Activated T-helper 2 cell treated with anti-CD3 and anti-CD28 coated beads, Interferon-gamma antibody, Interleukin-2, Interleukin-4, amounts not matched to agents 10 μg/mL and 5 μg/mL and 100 μg/mL, durations not matched to agents 14 hours and 24 hours and 36 hours (primary cell): ENCODE measurements at regions not wholly inside any gene's neighbourhood (a gene's known extent, or its start where the extent isn't known, plus 50 kb on each side); places are given as distances from the start of the nearest gene placed in this dataset.

Experiments used
- DNase-seq: peaks from one replicate; pipeline ENCODE4 v3.0.0; 2021; ENCODE audit warnings: low spot score
- H3K27ac Mint-ChIP-seq: one replicate; pipeline ENCODE4 v1.8.0; 2021; ENCODE audit warnings: mixed read lengths
- H3K27me3 Mint-ChIP-seq: one replicate; pipeline ENCODE4 v1.8.0; 2021; ENCODE audit warnings: low read depth, mixed read lengths
- H3K36me3 Mint-ChIP-seq: one replicate; pipeline ENCODE4 v1.8.0; 2021; ENCODE audit warnings: low read depth, mixed read lengths
- H3K4me1 Mint-ChIP-seq: one replicate; pipeline ENCODE4 v1.8.0; 2021; ENCODE audit warnings: low read depth, mixed read lengths
- H3K4me3 Mint-ChIP-seq: one replicate; pipeline ENCODE4 v1.8.0; 2021; ENCODE audit warnings: low read depth, mild to moderate bottlenecking, moderate library complexity, mixed read lengths
- H3K9me3 Mint-ChIP-seq: one replicate; pipeline ENCODE4 v1.8.0; 2021; ENCODE audit warnings: mixed read lengths
- intact Hi-C: fragments of 100-400 bp; cut with micrococcal nuclease; formaldehyde crosslinking; loops from one replicate; pipeline ENCODE4 v1.15.1; 2023

GRCh38 chr12:18008642-18009041 lies 81.4 kb downstream of the RERGL start:
- no peak overlapping the region for H3K4me3 Mint-ChIP-seq
- H3K36me3 Mint-ChIP-seq = no peaks in the 10 kb centered on the region
- no peaks in the 10 kb centered on the region for H3K4me1 Mint-ChIP-seq
- DNase-seq = no peak
- intact Hi-C loops = no loop called here
- no peak overlapping the region for H3K27ac Mint-ChIP-seq
- peaks cover 38% of the 10 kb centered on the region for H3K9me3 Mint-ChIP-seq
- no peaks in the 10 kb centered on the region for H3K27me3 Mint-ChIP-seq

- intact Hi-C loops = no loop called here
- no peak overlapping the region for H3K4me3 Mint-ChIP-seq
- no peaks in the 10 kb centered on the region for H3K36me3 Mint-ChIP-seq
- no peak overlapping the region for H3K27ac Mint-ChIP-seq
- no peaks in the 10 kb centered on the region for H3K27me3 Mint-ChIP-seq
- H3K4me1 Mint-ChIP-seq = no peaks in the 10 kb centered on the region
- DNase-seq = no peak
- H3K9me3 Mint-ChIP-seq = peaks cover 64% of the 10 kb centered on the region
Measured at GRCh38 chr12:17999174-17999801, 90.7 kb downstream of the RERGL start.

- Mint-ChIP-seq H3K9me3 (peaks cover 10% of the 10 kb centered on the region), H3K27me3 (no peaks in the 10 kb centered on the region), H3K4me1 (no peaks in the 10 kb centered on the region), H3K4me3 (no peak overlapping the region), H3K36me3 (no peaks in the 10 kb centered on the region), H3K27ac (no peak overlapping the region)
- intact Hi-C loops = no loop called here
- no peak for DNase-seq
Measured at GRCh38 chr12:17992002-17992656, 97.9 kb downstream of the RERGL start.

- H3K27me3 Mint-ChIP-seq = no peaks in the 10 kb centered on the region
- no peak overlapping the region for H3K4me3 Mint-ChIP-seq
- no peaks in the 10 kb centered on the region for H3K4me1 Mint-ChIP-seq
- no peaks in the 10 kb centered on the region for H3K36me3 Mint-ChIP-seq
- no peak for DNase-seq
- no peak overlapping the region for H3K27ac Mint-ChIP-seq
- peaks cover 27% of the 10 kb centered on the region for H3K9me3 Mint-ChIP-seq
- intact Hi-C loops = no loop called here
Measured at GRCh38 chr12:17982556-17982955, 107.4 kb downstream of the RERGL start.

GRCh38 chr12:17976202-17976601 lies 113.8 kb downstream of the RERGL start:
- H3K9me3 Mint-ChIP-seq = peaks cover 26% of the 10 kb centered on the region
- no peak overlapping the region for H3K4me3 Mint-ChIP-seq
- no peak overlapping the region for H3K27ac Mint-ChIP-seq
- intact Hi-C loops = no loop called here
- no peaks in the 10 kb centered on the region for H3K36me3 Mint-ChIP-seq
- no peak for DNase-seq
- no peaks in the 10 kb centered on the region for H3K27me3 Mint-ChIP-seq
- no peaks in the 10 kb centered on the region for H3K4me1 Mint-ChIP-seq

GRCh38 chr12:17975763-17976162 lies 114.2 kb downstream of the RERGL start:
- Mint-ChIP-seq H3K27ac (no peak overlapping the region), H3K4me3 (no peak overlapping the region)

GRCh38 chr12:17975239-17975638 lies 114.8 kb downstream of the RERGL start:
- no peak overlapping the region for H3K27ac Mint-ChIP-seq
- H3K36me3 Mint-ChIP-seq = no peaks in the 10 kb centered on the region
- no peak for DNase-seq
- H3K4me3 Mint-ChIP-seq = no peak overlapping the region
- intact Hi-C loops = no loop called here
- no peaks in the 10 kb centered on the region for H3K4me1 Mint-ChIP-seq
- peaks cover 25% of the 10 kb centered on the region for H3K9me3 Mint-ChIP-seq
- no peaks in the 10 kb centered on the region for H3K27me3 Mint-ChIP-seq

More at GRCh38 chr12:17975763-17976162, 114.2 kb downstream of the RERGL start:
- Mint-ChIP-seq H3K9me3 (peaks cover 23% of the 10 kb centered on the region), H3K36me3 (no peaks in the 10 kb centered on the region), H3K27me3 (no peaks in the 10 kb centered on the region), H3K4me1 (no peaks in the 10 kb centered on the region)
- no peak for DNase-seq
- intact Hi-C loops = no loop called here

GRCh38 chr12:17971850-17972249 lies 118.1 kb downstream of the RERGL start:
- Mint-ChIP-seq H3K27ac (no peak overlapping the region), H3K4me1 (no peaks in the 10 kb centered on the region)
- intact Hi-C loops = no loop called here

GRCh38 chr12:17954788-17955187 lies 135.2 kb downstream of the RERGL start:
- no peak overlapping the region for H3K27ac Mint-ChIP-seq
- no peaks in the 10 kb centered on the region for H3K27me3 Mint-ChIP-seq
- H3K4me1 Mint-ChIP-seq = no peaks in the 10 kb centered on the region
- H3K4me3 Mint-ChIP-seq = no peak overlapping the region
- H3K36me3 Mint-ChIP-seq = no peaks in the 10 kb centered on the region
- no peak for DNase-seq
- H3K9me3 Mint-ChIP-seq = peaks cover 25% of the 10 kb centered on the region
- intact Hi-C loops = no loop called here

More at GRCh38 chr12:17971850-17972249, 118.1 kb downstream of the RERGL start:
- Mint-ChIP-seq H3K9me3 (peaks cover 32% of the 10 kb centered on the region), H3K36me3 (no peaks in the 10 kb centered on the region), H3K27me3 (no peaks in the 10 kb centered on the region), H3K4me3 (no peak overlapping the region)
- DNase-seq = no peak

GRCh38 chr12:17950898-17951297 lies 139.1 kb downstream of the RERGL start:
- Mint-ChIP-seq H3K27me3 (no peaks in the 10 kb centered on the region), H3K36me3 (no peaks in the 10 kb centered on the region), H3K4me3 (no peak overlapping the region), H3K4me1 (no peaks in the 10 kb centered on the region), H3K9me3 (peaks cover 33% of the 10 kb centered on the region), H3K27ac (no peak overlapping the region)
- intact Hi-C loops = no loop called here
- DNase-seq = no peak

- intact Hi-C loops = no loop called here
- DNase-seq = no peak
- H3K36me3 Mint-ChIP-seq = no peaks in the 10 kb centered on the region
- H3K9me3 Mint-ChIP-seq = peaks cover 34% of the 10 kb centered on the region
- H3K27ac Mint-ChIP-seq = no peak overlapping the region
- H3K27me3 Mint-ChIP-seq = no peaks in the 10 kb centered on the region
- no peaks in the 10 kb centered on the region for H3K4me1 Mint-ChIP-seq
- H3K4me3 Mint-ChIP-seq = no peak overlapping the region
Measured at GRCh38 chr12:17949558-17950141, 140.3 kb downstream of the RERGL start.

GRCh38 chr12:17928708-17929366 lies 161.2 kb downstream of the RERGL start:
- DNase-seq = no peak
- Mint-ChIP-seq H3K4me1 (no peaks in the 10 kb centered on the region), H3K27me3 (no peaks in the 10 kb centered on the region), H3K9me3 (peaks cover 38% of the 10 kb centered on the region), H3K27ac (no peak overlapping the region), H3K36me3 (no peaks in the 10 kb centered on the region), H3K4me3 (no peak overlapping the region)
- intact Hi-C loops = no loop called here

- intact Hi-C loops = no loop called here
- no peaks in the 10 kb centered on the region for H3K36me3 Mint-ChIP-seq
- H3K27ac Mint-ChIP-seq = no peak overlapping the region
- H3K4me1 Mint-ChIP-seq = no peaks in the 10 kb centered on the region
- no peak for DNase-seq
- H3K4me3 Mint-ChIP-seq = no peak overlapping the region
- peaks cover 44% of the 10 kb centered on the region for H3K9me3 Mint-ChIP-seq
- H3K27me3 Mint-ChIP-seq = no peaks in the 10 kb centered on the region
Measured at GRCh38 chr12:17918013-17918412, 172.0 kb downstream of the RERGL start.
